BJ (cell line): ENCODE measurements at regions not wholly inside any gene's neighbourhood (a gene's known extent, or its start where the extent isn't known, plus 50 kb on each side); places are given as distances from the start of the nearest gene placed in this dataset.

Experiments used
- CTCF ChIA-PET: fragments of 350-600 bp; formaldehyde crosslinking; extraction: SDS; loops from one replicate; lab custom pipeline; 2021; ENCODE audit warnings: antibody characterized with exemption, inconsistent platforms; lab: Yijun Ruan, JAX
- POLR2A ChIA-PET: fragments of 300-600 bp; sonication (Branson Sonifier 250); formaldehyde crosslinking; extraction: SDS; loops from one replicate; lab custom pipeline; 2021; ENCODE audit warnings: antibody characterized with exemption; lab: Charles Lee
- DNase-seq: peaks from one replicate; pipeline ENCODE4 v3.0.0-alpha.2; 2011; ENCODE audit warnings: low read depth
- H3K27me3 ChIP-seq: 2 replicates; pipeline ENCODE4 v1.6.0; 2011; ENCODE audit warnings: low read length; ENCODE audit not compliant: control insufficient read depth, insufficient read depth
- H3K36me3 ChIP-seq: 2 replicates; pipeline ENCODE4 v1.5.1; 2011; ENCODE audit warnings: low read length; ENCODE audit not compliant: control insufficient read depth, insufficient read depth
- H3K4me3 ChIP-seq: 2 replicates; pipeline ENCODE4 v1.5.1; 2011; ENCODE audit warnings: low read depth, mild to moderate bottlenecking, control low read depth, low read length
- TF ChIP-seq, protein P1 (sequence below): IDR thresholded peaks from 2 replicates; pipeline ENCODE4 v1.5.1; 2011; ENCODE audit warnings: low read depth, mild to moderate bottlenecking, control low read depth, inconsistent platforms, low read length, moderate library complexity; ENCODE audit not compliant: insufficient read depth

DNA sequence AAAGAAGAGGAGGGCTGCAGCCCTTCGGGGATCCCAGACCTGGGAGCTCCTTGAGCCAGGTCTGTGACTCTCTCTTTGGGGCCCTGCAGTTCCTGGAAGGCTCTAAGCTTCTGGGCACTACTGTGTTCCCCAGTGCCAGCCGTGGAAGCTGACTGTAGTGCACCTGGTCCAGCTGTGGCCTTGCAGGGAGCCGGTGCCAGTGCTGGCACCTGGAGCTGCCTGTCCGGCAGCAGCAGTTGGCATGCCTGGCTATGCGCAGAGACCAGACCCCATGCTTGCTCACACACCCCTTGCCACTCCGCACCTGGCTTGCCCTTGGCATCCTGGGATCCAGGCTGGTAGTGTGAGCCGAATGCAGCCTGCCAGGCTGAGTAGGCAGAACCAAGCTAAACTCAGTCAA lies 91.0 kb upstream of the PUM3 start:
- CTCF ChIA-PET = no interaction called here
- TF ChIP-seq, protein P1, sequence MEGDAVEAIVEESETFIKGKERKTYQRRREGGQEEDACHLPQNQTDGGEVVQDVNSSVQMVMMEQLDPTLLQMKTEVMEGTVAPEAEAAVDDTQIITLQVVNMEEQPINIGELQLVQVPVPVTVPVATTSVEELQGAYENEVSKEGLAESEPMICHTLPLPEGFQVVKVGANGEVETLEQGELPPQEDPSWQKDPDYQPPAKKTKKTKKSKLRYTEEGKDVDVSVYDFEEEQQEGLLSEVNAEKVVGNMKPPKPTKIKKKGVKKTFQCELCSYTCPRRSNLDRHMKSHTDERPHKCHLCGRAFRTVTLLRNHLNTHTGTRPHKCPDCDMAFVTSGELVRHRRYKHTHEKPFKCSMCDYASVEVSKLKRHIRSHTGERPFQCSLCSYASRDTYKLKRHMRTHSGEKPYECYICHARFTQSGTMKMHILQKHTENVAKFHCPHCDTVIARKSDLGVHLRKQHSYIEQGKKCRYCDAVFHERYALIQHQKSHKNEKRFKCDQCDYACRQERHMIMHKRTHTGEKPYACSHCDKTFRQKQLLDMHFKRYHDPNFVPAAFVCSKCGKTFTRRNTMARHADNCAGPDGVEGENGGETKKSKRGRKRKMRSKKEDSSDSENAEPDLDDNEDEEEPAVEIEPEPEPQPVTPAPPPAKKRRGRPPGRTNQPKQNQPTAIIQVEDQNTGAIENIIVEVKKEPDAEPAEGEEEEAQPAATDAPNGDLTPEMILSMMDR = no peak

DNA sequence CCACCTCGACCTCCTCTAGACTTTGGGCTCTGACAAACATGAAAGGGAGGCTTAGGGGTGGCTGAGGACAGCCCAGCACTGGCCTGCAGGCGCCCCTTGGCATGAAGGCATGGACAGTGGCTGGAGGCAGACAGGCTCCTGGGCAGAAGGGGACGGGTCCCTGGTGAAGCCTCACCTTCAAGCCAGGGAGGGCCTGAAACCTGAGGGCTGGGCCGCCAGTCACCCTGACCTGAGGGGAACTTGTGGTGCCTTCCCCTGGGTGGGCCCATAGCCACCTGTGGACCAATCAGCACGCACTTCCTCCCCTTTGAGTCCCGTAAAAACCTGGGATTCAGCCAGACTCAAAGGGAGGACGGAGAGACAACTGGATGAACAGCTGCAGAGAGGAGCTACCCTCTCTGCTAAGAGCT lies 90.4 kb upstream of the PUM3 start:
- no peak for DNase-seq
- TF ChIP-seq, protein P1 = no peak
- Histone ChIP-seq H3K36me3 (no peaks in the 10 kb centered on the region), H3K27me3 (no peaks in the 10 kb centered on the region; the same call in 1 of the 2 replicates), H3K4me3 (no peak overlapping the region)
- ChIA-PET POLR2A (no interaction called here), CTCF (no interaction called here)

More for the DNA sequence above, 91.0 kb upstream of the PUM3 start:
- POLR2A ChIA-PET = no interaction called here
- DNase-seq = no peak
- H3K4me3 ChIP-seq = no peak overlapping the region
- H3K36me3 ChIP-seq = no peaks in the 10 kb centered on the region
- H3K27me3 ChIP-seq = no peaks in the 10 kb centered on the region; the same call in none of the 2 replicates

DNA sequence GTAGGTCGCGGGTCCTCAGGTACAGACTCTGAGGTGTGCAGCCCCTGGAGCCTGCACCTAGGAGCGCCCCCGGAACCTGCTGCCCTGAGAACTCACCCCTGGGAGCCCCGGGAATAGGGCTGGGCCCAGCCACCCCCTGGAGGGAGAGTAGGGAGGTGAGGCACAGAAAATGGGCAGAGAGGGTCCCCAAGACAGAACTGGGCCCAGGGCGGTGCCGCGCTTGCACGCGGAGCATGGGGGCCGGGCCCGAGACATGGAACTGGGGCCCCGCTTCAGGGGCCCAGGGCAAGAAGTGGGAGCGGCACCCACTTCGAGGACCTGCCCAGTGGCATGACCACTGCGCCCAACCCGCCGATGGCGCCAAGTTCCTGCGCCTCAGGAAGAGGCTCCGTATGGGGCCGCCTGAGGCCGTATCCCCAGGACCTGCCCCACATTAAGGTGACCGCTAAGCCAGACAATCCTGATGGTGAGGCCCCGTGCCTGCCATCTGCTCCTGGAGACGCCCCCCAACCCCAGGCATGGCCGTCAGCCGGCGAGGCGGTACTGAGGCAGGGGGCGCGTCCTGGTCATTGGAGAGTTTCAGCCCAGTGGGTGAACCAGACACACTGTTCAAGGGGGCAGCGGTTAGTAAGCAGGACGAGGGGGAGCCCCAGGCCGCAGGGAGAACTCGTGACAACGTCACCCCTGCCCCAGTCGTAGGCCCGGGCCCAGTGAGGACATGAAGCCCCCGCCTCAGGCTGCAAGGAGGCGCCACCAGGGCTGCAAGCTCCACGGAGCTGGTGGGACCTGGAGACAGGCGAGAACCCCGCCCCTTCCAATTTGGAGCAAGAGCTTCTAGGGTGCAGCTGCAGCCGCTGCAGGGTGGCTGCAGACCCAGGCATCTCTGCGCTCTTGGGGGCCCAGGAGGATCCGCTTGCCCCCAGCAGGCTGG lies 89.5 kb upstream of the PUM3 start:
- TF ChIP-seq, protein P1 = no peak
- H3K36me3 ChIP-seq = no peaks in the 10 kb centered on the region
- POLR2A ChIA-PET = no interaction called here
- H3K4me3 ChIP-seq = no peak overlapping the region
- CTCF ChIA-PET = no interaction called here
- no peaks in the 10 kb centered on the region; the same call in 1 of the 2 replicates for H3K27me3 ChIP-seq
- no peak for DNase-seq

DNA sequence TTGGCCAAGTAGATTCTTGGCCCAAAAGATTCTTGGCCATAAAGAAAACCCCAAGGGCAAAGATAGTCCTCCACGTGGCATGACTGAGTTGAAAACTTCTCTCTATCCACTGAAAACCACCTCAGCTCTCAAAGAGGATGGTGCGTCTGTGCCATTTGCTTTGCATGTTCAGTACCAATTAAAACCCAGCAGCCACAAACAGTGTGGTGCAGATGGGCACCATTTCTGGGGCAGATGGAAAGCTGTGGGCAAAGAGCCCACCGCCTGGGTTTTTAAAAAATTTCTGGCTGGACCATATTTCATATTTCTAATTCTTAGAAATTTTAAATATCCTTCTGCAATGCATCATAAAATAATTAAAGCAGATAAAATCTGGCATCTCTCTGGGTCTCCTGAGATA lies 84.5 kb upstream of the PUM3 start:
- TF ChIP-seq, protein P1 = no peak
- CTCF ChIA-PET = no interaction called here
- Histone ChIP-seq H3K36me3 (no peaks in the 10 kb centered on the region), H3K4me3 (no peak overlapping the region), H3K27me3 (no peaks in the 10 kb centered on the region; the same call in 1 of the 2 replicates)
- DNase-seq = no peak
- POLR2A ChIA-PET = no interaction called here

DNA sequence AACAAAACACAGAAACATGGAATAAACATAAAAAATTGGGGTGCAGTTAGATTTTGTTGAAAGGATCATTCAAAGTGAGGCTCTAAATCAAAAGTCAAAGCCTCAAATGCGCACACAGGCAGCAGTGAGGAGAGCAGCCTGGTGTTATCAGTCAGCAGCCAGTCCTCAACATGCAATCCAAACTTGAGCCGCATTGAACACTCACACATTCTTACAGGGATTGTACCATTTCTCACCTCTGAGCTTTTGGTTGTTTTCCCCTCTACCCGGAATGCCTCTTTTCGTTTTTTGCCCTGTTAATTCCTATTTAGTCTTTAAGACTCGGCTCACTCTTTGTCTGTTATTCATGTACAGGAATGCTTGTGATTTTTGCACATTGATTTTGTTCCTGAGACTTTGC lies 81.1 kb upstream of the PUM3 start:
- CTCF ChIA-PET = no interaction called here
- TF ChIP-seq, protein P1 = no peak
- POLR2A ChIA-PET = no interaction called here
- no peak for DNase-seq
- Histone ChIP-seq H3K36me3 (no peaks in the 10 kb centered on the region), H3K27me3 (no peaks in the 10 kb centered on the region; the same call in 1 of the 2 replicates), H3K4me3 (no peak overlapping the region)
